NCI-H510A (cell line): ENCODE measurements at regions not wholly inside any gene's neighbourhood (a gene's known extent, or its start where the extent isn't known, plus 50 kb on each side); places are given as distances from the start of the nearest gene placed in this dataset.

Experiments
- DNase-seq: peaks from one replicate; lab custom pipeline; 2025; lab: John Stamatoyannopoulos, UW

DNA sequence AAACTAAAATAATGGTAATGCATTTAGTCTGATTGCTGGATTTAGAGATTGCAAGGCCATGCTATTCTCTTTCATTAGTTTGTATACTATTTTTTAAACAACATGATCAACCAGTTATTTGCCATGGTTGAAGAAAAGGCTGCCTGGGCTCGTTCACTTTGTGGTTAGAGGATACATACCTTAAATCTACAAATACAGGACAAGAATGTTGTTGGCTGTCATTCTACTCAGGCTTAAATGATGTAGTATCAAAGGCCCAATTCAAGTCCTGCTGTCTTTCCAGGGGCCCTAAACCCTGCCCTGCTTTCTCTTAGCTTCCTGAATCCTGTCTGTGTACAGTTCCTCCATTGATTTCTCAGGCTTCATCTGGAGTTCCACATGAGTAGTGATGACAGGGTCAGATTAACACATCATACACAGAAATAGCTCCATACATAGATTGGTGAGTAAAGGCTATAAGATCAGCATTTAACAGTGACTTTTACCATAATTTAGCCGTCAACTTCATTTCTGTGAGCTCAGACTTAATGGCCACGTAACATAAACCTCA is 114.9 kb upstream of the GPRIN3 start:
- DNase-seq = no peak

- no peak for DNase-seq
Observed at GRCh38 chr4:89420507-89420906, 112.9 kb upstream of the GPRIN3 start.

DNA sequence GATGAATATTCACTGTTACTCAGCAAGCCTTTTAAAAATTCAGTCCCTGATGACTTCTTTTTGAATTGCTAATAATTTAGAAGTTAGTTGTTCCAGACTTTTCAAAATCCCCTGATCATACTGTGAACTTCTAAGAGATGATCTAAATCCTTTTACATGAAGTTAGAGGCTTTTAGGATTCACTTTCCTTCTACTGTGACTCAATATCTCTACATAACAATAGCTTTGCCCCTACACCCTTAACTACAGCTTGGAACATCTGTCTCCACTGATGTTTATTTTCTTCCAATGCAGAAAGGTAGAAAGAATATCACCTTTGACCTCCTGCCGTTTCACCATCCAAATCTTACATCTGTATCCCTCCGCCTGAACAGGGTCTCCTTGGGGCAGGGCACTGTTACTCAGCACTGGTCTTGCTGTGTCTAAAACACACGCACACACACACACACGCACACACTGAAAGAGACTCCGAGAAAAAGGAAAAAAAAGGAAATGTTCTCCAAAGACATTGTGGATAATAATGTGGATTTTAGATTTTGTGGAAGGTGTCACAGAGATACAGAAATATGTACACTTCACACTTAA is 111.6 kb upstream of the GPRIN3 start:
- no peak for DNase-seq

DNA sequence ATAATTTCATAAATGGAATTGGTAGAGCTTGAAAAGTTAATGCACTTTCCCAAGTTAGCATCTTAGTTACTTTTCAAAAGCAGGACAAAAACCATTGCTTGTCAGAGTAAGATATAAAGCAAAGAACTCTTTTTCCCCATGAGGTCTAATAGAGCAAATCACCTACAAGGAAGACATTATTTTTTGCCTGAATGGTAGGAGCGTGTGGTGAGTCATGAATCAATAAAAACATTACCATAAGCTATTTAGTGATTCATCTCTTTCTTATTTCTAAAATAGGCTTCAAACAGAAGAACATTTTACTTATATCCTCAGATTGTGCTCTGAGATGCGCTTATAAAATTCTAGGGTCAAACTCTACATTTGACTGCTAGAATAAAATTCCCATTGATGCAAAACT is 109.4 kb upstream of the GPRIN3 start:
- no peak for DNase-seq

DNA sequence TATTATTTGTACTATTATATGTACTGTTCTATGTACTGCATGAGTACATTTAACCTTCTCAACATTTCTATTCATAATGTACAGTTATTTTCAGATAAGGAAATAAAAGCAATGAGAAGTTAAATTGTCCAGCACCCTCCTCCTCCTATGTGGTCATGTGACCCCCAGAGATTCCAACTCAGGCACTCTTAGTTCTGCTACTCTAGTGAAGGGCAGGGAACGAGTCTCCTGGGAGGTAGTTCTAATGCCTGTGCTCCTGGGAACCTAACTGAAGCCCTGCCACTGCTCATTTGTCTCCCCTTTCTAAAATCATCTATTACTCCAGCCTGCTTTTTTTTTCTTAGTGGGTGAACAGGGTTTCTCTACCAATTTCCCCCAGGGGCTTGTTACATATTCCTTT is 105.9 kb upstream of the GPRIN3 start:
- no peak for DNase-seq

DNA sequence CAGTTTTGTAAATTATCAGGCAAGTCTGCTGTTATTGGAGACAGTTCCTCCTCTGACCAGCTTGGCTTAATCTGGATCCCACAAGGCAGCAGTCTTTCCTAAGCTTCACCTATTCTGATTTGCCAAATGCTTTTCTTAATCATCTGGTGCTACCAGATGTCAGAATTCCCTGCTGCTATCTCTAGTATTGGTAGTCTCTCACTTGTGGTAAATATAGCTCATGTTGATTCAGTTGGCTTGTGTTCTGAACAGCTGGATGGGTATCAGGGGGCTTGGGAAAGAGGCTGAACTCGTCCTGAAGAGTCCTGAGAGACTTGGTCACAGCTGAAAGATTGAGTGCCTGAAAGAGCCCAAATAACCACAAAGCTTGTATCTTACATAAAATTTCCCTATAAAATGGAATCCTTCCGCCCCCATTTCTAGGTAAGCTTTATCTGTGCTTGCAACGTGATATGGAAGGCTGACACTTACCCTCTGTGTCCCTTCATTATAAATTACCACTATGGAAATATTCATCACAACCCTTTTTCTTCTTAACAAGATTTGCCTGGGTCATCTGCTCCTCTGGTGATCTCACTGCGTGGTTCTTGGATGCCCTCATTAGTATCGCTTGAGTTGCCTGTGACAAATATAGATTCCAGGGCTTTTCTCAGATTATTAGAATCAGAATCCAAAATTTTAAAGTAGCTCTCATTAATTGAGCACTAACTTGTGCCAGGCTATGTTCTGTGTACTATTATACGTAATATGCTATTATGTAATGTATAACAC is 104.1 kb upstream of the GPRIN3 start:
- DNase-seq = no peak

GRCh38 chr4:89410687-89411086 is 103.1 kb upstream of the GPRIN3 start:
- DNase-seq = no peak

DNA sequence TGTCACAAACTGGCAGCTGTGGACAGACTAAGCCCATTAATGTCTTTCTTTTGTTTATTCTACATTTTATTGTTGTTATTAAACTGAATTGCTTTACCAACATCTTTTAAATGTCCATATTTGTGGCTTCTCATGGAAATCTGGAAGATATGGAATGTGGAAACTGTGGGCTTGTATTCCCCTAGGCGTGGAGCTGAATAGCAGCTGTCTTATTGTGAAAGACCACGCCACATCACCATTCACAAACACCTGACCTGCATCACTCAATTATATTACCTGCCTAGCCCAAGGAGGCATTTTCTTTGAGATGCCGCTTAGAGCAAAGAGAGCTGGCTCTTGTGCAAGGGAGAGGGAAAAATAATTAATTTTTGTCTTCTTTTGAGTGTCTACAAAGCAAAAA is 96.9 kb upstream of the GPRIN3 start:
- DNase-seq = no peak

DNA sequence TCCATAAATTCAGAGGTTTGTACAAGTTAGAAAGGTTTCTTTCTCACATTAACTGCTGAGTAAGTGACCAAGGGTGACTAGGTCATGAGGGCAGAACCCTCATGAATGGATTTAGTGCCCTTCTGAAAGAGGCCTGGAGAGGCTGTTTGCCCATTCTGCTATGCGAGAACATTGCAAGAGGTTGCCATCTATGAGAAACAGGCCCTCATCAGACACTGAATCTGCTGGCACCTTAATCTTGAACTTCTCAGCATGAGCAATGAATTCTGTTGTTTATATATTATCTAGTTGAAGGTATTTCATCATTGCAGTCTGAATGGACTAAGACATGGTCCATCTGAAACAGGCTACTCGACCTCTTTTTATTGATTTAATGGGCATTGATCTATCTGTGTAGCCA is 96.2 kb upstream of the GPRIN3 start:
- DNase-seq = no peak

DNA sequence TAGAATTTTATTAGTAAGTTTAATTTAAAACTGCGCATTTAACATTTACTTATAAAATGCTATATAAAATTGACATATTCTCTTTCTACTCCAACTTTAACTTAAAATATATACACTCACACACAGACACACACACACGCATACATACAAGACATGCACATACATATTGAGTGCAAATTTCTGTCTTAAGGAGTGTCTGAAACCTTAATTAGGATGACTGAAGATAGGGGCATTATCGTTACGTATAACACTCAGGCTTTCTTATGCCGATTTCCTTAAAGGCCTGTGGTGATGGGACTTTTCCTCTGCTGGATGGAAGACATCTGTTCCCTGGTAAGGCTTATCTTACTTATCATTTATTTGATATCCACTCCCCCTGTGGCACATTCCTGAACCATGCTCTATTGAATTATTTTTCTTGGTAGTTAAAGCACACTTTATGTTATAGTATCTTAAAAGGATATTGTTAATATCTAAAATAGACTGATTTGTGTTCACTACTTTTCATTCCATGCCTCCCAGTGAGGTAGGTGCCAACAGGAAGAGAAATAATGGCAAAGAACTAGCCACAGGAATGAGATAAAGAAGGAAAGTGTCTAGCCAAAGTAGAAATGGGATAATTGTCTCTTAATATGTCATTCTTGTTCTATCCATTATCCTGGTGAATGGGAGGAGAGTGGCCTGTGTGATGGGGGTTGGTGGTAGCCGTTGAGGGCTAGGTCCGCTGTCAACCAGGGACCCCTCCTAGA is 92.9 kb upstream of the GPRIN3 start:
- DNase-seq = no peak

DNA sequence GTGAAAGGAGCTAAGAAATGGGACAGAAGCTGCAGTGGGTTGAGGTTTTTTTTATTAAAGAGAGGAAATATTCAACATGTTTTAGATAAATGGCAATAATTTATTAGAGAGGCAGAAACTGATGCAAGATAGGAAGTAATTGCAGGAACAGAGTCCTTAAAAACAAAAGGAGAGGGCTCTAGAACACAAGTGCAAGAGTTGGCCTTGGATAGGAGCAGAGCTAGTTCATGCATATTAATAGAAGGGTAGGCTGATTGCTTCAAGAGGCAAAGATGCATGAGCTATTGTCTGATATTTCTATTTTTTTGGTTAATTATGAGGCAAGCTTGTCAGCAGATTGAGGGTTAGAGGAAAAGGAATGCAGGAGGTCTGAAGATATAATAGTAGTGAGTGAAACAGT is 91.0 kb upstream of the GPRIN3 start:
- no peak for DNase-seq

- no peak for DNase-seq
Observed at GRCh38 chr4:89398146-89398545, 90.5 kb upstream of the GPRIN3 start.

GRCh38 chr4:89397441-89397840 is 89.8 kb upstream of the GPRIN3 start:
- DNase-seq = no peak

GRCh38 chr4:89382439-89382838 is 74.8 kb upstream of the GPRIN3 start:
- no peak for DNase-seq

- DNase-seq = no peak
Observed at GRCh38 chr4:89380980-89381379, 73.4 kb upstream of the GPRIN3 start.

DNA sequence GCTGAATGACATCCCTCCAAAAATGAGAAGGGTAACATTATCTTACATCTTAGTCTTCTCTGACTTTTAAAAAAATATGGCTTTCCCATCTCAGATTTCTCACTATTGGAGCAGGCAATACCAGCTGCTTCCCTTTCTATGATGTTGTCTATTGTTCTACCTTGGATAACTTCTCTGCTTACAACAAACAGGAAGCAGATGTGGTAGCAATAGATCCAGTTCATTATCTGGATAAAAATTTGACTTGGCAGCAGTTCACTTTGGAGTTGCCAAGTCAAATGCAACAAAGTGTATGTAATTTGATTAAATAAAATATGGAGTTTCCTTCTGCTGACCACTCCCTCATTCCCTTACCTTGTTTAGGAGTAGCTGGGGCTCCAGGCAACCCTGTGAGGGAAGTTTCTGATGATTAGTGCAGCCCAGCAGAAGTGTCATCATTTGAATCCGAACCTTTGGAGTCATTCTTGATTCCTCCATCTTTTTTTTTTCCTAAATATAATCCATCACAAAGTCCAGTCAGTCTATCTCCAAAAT is 72.0 kb upstream of the GPRIN3 start:
- DNase-seq = no peak

DNA sequence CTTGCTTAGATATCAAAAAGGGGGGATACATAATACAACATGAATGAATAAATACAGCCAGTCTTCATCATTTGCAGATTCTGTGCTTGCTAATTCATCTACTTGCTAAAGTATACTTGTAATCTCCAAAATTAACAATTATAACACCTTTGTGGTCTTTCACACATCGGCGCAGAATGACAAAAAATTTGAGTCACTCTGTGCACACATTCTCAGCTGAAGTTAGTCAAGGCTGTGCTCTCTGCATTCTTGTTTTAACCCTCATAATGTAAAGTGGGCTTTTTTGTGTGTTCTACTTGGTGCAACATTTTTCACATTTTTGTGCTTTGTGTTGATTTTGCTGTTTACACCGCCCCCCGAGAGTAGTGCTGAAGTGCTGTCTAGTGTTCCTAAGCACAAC is 65.8 kb upstream of the GPRIN3 start:
- DNase-seq = no peak

DNA sequence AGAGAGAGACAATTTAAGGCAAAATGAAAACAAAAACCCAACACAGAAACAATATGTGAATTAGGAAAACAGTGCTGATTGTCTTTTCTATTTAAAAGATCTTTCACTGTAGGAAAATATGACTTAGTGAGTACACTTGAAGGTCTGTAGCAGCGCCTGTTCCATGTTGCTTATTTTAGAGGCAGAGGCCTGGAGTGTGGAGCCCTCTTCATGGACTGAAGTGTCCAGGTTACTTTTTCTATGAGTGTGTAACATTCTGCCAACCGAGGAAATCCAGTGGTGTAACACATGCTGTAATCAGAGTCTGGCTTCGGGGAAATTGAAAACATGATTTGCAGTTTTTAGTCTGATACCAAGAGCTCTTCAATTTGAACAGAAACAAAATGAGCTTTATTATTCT is 64.0 kb upstream of the GPRIN3 start:
- no peak for DNase-seq

DNA sequence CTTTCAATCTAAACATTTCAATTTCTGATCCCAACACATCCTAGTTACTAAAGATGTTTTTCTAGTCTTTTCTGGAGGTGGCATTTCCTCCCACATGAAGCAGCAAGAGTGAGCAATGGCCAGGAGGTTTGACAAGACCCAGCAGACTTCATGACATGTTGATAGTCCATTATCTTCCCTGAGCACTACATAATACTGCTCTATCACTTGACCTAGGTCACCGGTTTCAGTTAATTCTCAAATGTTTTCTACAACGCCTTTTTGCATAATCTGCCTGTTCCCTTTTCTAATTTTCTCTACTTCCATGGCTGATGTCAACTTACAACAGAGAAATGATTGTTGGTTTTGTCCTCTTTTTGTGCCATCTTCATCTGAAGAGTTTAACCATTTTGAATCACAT is 62.0 kb upstream of the GPRIN3 start:
- no peak for DNase-seq

DNA sequence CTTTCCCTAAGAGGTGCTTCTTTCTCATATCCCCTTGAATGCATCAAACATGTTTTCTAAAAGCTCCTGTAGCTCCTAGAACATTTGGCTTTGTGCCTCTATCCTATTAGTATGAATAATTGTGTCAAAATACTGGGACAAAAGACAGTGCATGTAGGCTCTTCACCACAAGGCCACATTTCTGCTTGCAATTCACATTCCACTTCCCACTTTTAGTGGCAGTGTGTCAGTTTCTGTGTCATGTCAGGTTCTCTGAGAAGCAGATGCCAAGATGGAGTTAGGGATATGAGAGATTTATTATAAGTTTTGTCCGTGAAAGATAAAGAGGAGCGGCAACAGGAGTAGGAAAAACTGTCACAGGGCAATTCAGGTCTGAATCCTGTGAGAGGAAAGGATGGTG is 61.3 kb upstream of the GPRIN3 start:
- no peak for DNase-seq

GRCh38 chr4:89365776-89366175 is 58.2 kb upstream of the GPRIN3 start:
- DNase-seq = no peak

DNA sequence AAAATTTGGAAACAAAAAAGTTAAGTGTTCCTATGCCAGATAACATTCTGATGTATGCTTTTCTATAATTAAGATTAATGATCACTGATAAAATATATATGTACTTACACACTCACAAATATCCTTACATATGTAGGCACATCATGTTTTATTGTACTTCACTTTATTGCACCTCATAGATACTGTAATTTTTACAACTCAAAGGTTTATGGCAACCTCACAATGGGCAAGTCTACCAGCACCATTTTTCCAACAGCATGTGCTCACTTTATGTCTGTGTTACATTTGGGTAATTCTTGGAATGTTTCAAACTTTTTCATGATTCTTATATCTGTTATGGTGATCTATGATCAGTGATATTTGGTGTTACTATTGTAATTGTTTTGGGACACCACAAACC is 57.8 kb upstream of the GPRIN3 start:
- no peak for DNase-seq

GRCh38 chr4:89364541-89364940 is 56.9 kb upstream of the GPRIN3 start:
- no peak for DNase-seq
